C4-2B (cell line): ENCODE measurements at regions not wholly inside any gene's neighbourhood (a gene's known extent, or its start where the extent isn't known, plus 50 kb on each side); places are given as distances from the start of the nearest gene placed in this dataset.
"Not testable (repeated sequence)": the region's sequence is repeated elsewhere in the genome, so short reads cannot be mapped to it uniquely, and the experiment has no call there.

Source experiments
- ZFX ChIP-seq: fragments of 450-650 bp; IDR thresholded peaks from 2 replicates; pipeline ENCODE4 v1.6.1; 2017
- TF ChIP-seq, protein P1 (sequence below): fragments of 450-650 bp; conservative IDR thresholded peaks from 2 replicates; pipeline ENCODE4 v1.5.1; 2017; ENCODE audit warnings: mild to moderate bottlenecking

DNA sequence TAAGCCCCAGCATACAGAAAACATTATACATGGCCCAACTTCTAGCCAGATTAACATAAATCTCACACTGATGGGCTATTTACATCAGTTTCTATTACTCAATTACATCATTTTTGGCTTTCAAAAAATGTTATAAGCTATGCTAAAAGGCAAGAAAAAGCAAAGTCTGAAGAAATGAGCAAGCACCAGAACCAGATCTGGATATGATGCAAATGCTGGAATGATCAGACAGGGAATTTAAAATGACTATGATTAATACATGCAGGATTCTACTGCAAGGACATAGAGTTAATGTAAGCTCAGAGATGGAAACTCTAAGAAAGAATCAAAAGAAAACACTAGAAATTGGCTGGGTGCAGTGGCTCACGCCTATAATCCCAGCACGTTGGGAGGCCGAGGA, 106.6 kb downstream of the BDH1 start:
- TF ChIP-seq, protein P1, sequence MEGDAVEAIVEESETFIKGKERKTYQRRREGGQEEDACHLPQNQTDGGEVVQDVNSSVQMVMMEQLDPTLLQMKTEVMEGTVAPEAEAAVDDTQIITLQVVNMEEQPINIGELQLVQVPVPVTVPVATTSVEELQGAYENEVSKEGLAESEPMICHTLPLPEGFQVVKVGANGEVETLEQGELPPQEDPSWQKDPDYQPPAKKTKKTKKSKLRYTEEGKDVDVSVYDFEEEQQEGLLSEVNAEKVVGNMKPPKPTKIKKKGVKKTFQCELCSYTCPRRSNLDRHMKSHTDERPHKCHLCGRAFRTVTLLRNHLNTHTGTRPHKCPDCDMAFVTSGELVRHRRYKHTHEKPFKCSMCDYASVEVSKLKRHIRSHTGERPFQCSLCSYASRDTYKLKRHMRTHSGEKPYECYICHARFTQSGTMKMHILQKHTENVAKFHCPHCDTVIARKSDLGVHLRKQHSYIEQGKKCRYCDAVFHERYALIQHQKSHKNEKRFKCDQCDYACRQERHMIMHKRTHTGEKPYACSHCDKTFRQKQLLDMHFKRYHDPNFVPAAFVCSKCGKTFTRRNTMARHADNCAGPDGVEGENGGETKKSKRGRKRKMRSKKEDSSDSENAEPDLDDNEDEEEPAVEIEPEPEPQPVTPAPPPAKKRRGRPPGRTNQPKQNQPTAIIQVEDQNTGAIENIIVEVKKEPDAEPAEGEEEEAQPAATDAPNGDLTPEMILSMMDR, result not testable (repeated sequence)
- not testable (repeated sequence) for TF ChIP-seq ZFX
